ENCODE measurements at regions not wholly inside any gene's neighbourhood (a gene's known extent, or its start where the extent isn't known, plus 50 kb on each side); places are given as distances from the start of the nearest gene placed in this dataset.
"Not testable (repeated sequence)": the region's sequence is repeated elsewhere in the genome, so short reads cannot be mapped to it uniquely, and the experiment has no call there.

DNA sequence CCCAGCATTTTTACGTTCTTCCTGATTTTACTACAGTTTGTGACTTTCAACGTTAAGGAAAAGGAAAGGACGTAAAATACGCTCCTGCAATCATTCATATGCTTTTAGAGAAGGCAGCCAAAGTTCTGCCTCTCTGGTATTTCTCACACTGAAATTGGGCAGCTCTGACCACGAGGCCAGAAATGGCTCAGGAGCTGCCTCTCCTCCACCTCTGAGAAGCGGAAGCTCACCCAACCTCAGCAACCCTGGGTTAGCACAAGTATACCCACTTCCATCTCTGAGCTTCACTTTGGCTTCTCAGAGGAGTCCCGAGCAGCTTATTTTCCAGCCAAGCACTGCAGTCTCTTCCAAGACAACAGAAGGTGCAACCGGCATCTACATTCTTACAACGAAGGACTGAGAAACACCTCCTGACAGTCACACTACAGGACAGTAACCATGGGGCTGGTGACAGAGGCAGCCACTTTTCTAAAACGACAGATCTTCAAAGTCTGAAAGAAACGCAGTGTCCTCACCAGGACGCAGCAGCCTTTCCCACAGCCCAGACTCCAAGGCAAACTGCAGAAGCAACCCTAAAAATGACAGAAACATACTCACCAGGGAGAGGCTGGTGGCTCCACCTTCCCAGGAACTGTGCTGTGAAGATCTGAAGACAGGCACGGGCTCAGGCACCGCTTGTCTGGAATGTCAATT lies 373.7 kb downstream of the BCL2L11 start:
- H3K9me3 ChIP-seq (ENCODE audit: control insufficient read depth, insufficient read depth, low read length); H4K20me1 ChIP-seq (ENCODE audit: control insufficient read depth, insufficient read depth, low read depth, low read length); H3K27me3 ChIP-seq (ENCODE audit: control insufficient read depth, low read length); H3K36me3 ChIP-seq (ENCODE audit: control insufficient read depth, low read length); H3K27ac ChIP-seq (ENCODE audit: low read depth, low read length); H3K4me2 ChIP-seq (ENCODE audit: low read length); H3K4me1 ChIP-seq (ENCODE audit: control insufficient read depth, low read length); H3K9me2 ChIP-seq (replicated peaks; ENCODE audit: control insufficient read depth, low read length); H3F3A ChIP-seq (ENCODE audit: control insufficient read depth, insufficient read depth); H3K4me3 ChIP-seq (ENCODE audit: low read length); H3K79me2 ChIP-seq (ENCODE audit: control insufficient read depth, low read length): not testable (repeated sequence)

DNA sequence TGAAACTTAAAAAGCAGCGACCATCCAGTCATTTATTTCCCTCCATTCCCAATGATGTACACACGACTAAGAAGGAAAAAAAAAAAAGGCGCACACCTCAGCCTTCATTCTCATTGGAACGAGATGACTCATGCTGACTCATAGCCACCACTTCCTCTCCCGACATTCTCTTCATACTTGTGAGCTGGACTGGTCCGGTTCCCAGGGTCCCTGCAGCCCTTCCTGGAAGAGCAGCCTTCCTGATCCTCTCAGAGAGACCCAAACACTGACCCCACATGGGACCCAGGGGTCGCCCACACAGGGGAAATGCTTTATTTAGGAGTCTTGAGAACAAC lies 374.2 kb downstream of the BCL2L11 start:
- not testable (repeated sequence) for H3K9me2 ChIP-seq (replicated peaks; ENCODE audit: control insufficient read depth, low read length); H3K27me3 ChIP-seq (ENCODE audit: control insufficient read depth, low read length); H3K27ac ChIP-seq (ENCODE audit: low read depth, low read length); H3K4me1 ChIP-seq (ENCODE audit: control insufficient read depth, low read length); H3K9me3 ChIP-seq (ENCODE audit: control insufficient read depth, insufficient read depth, low read length); H3K4me2 ChIP-seq (ENCODE audit: low read length); H3K4me3 ChIP-seq (ENCODE audit: low read length); H3F3A ChIP-seq (ENCODE audit: control insufficient read depth, insufficient read depth); H3K79me2 ChIP-seq (ENCODE audit: control insufficient read depth, low read length); H4K20me1 ChIP-seq (ENCODE audit: control insufficient read depth, insufficient read depth, low read depth, low read length); H3K36me3 ChIP-seq (ENCODE audit: control insufficient read depth, low read length)

DNA sequence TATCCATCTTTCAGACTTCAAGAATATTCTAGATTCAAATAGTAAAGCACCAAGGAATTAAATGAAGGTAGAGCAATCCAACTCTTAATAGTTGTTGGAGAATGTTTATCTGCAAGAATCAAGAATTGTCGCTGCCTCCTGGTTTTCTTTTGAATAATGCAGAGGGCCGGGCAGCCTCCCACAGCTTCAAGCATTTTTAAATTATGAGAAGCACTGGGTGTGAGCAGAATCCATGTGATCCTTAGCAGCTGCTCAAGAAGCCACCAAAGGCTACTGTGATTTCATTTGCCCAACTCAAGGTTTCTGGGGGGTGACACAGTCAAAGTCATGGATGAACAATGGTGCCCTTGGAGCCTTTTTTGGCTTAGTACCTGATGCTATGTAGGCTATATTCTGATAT lies 374.9 kb downstream of the BCL2L11 start:
- not testable (repeated sequence) for H3K4me3 ChIP-seq (ENCODE audit: low read length); H3K36me3 ChIP-seq (ENCODE audit: control insufficient read depth, low read length); H3K4me2 ChIP-seq (ENCODE audit: low read length); H3K27ac ChIP-seq (ENCODE audit: low read depth, low read length); H4K20me1 ChIP-seq (ENCODE audit: control insufficient read depth, insufficient read depth, low read depth, low read length); H3K9me3 ChIP-seq (ENCODE audit: control insufficient read depth, insufficient read depth, low read length); H3K27me3 ChIP-seq (ENCODE audit: control insufficient read depth, low read length); H3F3A ChIP-seq (ENCODE audit: control insufficient read depth, insufficient read depth); H3K9me2 ChIP-seq (replicated peaks; ENCODE audit: control insufficient read depth, low read length); H3K4me1 ChIP-seq (ENCODE audit: control insufficient read depth, low read length); H3K79me2 ChIP-seq (ENCODE audit: control insufficient read depth, low read length)

DNA sequence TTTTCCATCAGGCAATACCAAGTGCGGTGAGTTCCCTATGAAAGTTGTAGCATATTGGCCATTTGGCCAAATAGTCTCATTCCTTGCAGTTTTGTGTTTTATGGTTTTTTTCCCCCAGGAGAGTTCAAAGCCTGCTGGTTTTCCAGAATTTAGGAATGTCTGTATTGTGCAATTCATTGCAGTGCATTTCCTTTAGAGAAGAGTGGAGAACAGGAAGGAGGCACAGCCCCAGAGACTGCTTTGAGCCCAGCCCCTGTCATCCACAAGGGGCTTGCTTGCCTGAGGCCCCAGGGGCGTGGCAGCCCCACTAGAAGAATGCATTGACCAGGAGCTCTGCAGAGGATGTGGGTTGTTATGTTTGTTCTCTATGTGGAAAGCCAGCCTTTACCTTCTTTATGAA lies 375.5 kb downstream of the BCL2L11 start:
- H3F3A ChIP-seq (ENCODE audit: control insufficient read depth, insufficient read depth); H3K36me3 ChIP-seq (ENCODE audit: control insufficient read depth, low read length); H3K4me3 ChIP-seq (ENCODE audit: low read length); H4K20me1 ChIP-seq (ENCODE audit: control insufficient read depth, insufficient read depth, low read depth, low read length); H3K4me1 ChIP-seq (ENCODE audit: control insufficient read depth, low read length); H3K4me2 ChIP-seq (ENCODE audit: low read length); H3K27me3 ChIP-seq (ENCODE audit: control insufficient read depth, low read length); H3K79me2 ChIP-seq (ENCODE audit: control insufficient read depth, low read length); H3K9me3 ChIP-seq (ENCODE audit: control insufficient read depth, insufficient read depth, low read length); H3K9me2 ChIP-seq (replicated peaks; ENCODE audit: control insufficient read depth, low read length); H3K27ac ChIP-seq (ENCODE audit: low read depth, low read length): not testable (repeated sequence)

DNA sequence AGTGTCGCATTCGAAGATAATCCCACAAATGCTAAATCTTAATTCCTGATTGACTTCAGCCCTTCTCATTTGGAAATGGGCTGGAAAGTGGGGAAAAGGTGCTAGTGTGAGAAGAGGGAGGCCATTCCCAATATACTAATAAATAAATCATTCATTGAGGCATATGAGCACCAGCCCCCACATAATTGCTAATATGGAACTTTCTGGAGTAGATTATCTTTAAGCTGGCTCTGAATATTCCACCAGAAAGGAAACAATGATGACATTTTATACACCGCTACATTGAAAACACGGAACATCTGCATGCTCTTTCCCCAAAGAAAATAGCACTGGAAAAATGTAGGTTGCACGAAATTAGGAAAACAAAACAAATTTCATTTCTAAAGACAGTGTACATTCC lies 376.1 kb downstream of the BCL2L11 start:
- H3K9me2 ChIP-seq (replicated peaks; ENCODE audit: control insufficient read depth, low read length); H3K27ac ChIP-seq (ENCODE audit: low read depth, low read length); H3K4me1 ChIP-seq (ENCODE audit: control insufficient read depth, low read length); H3K4me3 ChIP-seq (ENCODE audit: low read length); H3K36me3 ChIP-seq (ENCODE audit: control insufficient read depth, low read length); H3K27me3 ChIP-seq (ENCODE audit: control insufficient read depth, low read length); H4K20me1 ChIP-seq (ENCODE audit: control insufficient read depth, insufficient read depth, low read depth, low read length); H3K9me3 ChIP-seq (ENCODE audit: control insufficient read depth, insufficient read depth, low read length); H3F3A ChIP-seq (ENCODE audit: control insufficient read depth, insufficient read depth); H3K4me2 ChIP-seq (ENCODE audit: low read length); H3K79me2 ChIP-seq (ENCODE audit: control insufficient read depth, low read length): not testable (repeated sequence)

DNA sequence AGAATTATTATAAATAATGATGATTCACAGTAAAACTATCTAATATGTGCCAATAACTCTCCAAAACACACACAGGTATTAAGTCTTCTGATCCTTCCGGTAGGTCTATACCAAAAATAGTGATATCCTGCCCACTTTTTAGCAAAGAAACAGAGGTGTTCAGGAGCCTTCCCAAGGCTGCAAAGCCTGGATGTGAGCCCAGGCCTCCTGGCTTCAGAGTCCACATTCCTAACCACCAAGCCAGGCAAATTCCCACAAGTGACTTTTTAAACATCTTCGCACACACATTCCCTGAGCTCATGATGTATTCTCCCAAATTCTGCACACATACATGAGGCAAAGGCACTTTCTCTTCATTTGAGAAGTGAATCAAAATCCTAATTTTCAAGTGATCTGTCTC lies 376.6 kb downstream of the BCL2L11 start:
- H4K20me1 ChIP-seq (ENCODE audit: control insufficient read depth, insufficient read depth, low read depth, low read length); H3K9me2 ChIP-seq (replicated peaks; ENCODE audit: control insufficient read depth, low read length); H3K36me3 ChIP-seq (ENCODE audit: control insufficient read depth, low read length); H3K27ac ChIP-seq (ENCODE audit: low read depth, low read length); H3K79me2 ChIP-seq (ENCODE audit: control insufficient read depth, low read length); H3K4me1 ChIP-seq (ENCODE audit: control insufficient read depth, low read length); H3K4me2 ChIP-seq (ENCODE audit: low read length); H3K4me3 ChIP-seq (ENCODE audit: low read length); H3K27me3 ChIP-seq (ENCODE audit: control insufficient read depth, low read length); H3K9me3 ChIP-seq (ENCODE audit: control insufficient read depth, insufficient read depth, low read length); H3F3A ChIP-seq (ENCODE audit: control insufficient read depth, insufficient read depth): not testable (repeated sequence)

DNA sequence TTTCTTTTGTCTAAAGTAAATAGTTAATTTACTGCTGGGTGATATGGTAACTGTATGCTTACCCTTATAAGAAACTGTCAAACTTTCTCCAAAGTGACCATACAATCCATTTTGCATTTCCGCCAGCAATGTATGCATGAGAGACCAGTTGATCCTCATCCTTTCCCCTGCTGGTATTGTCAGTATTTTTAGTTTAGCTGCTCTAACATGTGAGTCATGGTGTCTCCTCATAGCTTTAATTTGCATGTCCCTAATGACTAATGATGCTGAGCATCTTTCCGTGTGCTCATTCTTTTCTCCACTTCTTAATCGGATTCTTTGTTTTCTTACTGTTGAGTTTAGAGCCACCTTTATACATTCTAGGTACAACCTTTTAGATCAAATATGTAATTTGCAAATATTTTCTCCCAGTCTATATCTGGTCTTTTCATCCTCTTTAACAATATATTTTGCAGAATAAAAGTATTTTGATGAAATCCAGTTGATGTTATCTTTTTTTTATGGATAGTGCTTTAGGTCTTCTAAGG lies 379.9 kb downstream of the BCL2L11 start:
- H3F3A ChIP-seq (ENCODE audit: control insufficient read depth, insufficient read depth); H3K9me2 ChIP-seq (replicated peaks; ENCODE audit: control insufficient read depth, low read length); H3K4me2 ChIP-seq (ENCODE audit: low read length); H3K4me3 ChIP-seq (ENCODE audit: low read length); H3K9me3 ChIP-seq (ENCODE audit: control insufficient read depth, insufficient read depth, low read length); H3K27ac ChIP-seq (ENCODE audit: low read depth, low read length); H4K20me1 ChIP-seq (ENCODE audit: control insufficient read depth, insufficient read depth, low read depth, low read length); H3K79me2 ChIP-seq (ENCODE audit: control insufficient read depth, low read length); H3K4me1 ChIP-seq (ENCODE audit: control insufficient read depth, low read length); H3K27me3 ChIP-seq (ENCODE audit: control insufficient read depth, low read length); H3K36me3 ChIP-seq (ENCODE audit: control insufficient read depth, low read length): not testable (repeated sequence)

DNA sequence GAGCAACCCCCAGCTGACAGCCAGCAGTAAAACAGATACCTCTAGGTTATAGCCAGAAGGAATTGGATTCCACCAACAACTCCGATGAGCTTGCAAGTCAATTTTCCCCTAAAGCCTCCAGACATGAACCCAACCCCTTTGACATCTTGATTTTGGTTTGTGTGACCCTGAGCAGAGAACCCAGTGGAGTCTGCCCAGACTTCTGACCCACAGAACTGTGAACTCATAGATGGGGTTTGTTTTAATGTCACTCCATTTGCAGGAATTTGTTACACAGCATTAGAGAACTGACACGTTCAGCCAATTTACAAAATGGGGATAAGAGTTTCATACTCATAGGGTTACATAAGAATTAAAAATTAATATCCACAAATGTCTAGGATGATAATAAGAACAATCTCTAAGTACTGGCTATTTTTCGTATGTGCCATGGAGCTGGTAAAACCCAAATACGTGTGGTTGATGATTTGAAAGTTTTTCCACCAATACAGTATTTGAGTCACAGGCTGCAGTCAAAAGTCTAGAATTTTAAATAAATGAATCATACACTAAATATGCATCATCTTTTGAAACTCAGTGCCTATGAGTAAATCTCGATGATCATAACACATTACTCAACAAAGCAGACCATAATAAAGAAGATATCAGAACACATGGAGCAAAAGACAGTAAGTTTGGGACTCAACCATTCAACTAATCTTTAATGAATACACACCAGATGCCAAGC lies 380.0 kb downstream of the ANAPC1 start:
- H3K27ac ChIP-seq (ENCODE audit: low read depth, low read length); H3K27me3 ChIP-seq (ENCODE audit: control insufficient read depth, low read length); H3K9me3 ChIP-seq (ENCODE audit: control insufficient read depth, insufficient read depth, low read length); H3K4me2 ChIP-seq (ENCODE audit: low read length); H3K36me3 ChIP-seq (ENCODE audit: control insufficient read depth, low read length); H3F3A ChIP-seq (ENCODE audit: control insufficient read depth, insufficient read depth); H3K9me2 ChIP-seq (replicated peaks; ENCODE audit: control insufficient read depth, low read length); H3K4me1 ChIP-seq (ENCODE audit: control insufficient read depth, low read length); H3K4me3 ChIP-seq (ENCODE audit: low read length); H4K20me1 ChIP-seq (ENCODE audit: control insufficient read depth, insufficient read depth, low read depth, low read length); H3K79me2 ChIP-seq (ENCODE audit: control insufficient read depth, low read length): not testable (repeated sequence)

Measured in DOHH2 (cell line).